NCI-H2107 treated with DMSO at 0.1 percent for 48 hours (cell line): ENCODE measurements at regions not wholly inside any gene's neighbourhood (a gene's known extent, or its start where the extent isn't known, plus 50 kb on each side); places are given as distances from the start of the nearest gene placed in this dataset.
"Not testable (repeated sequence)": the region's sequence is repeated elsewhere in the genome, so short reads cannot be mapped to it uniquely, and the experiment has no call there.

Experiments
- DNase-seq: peaks from one replicate; lab custom pipeline; 2025; ENCODE audit not compliant: unreplicated experiment; lab: John Stamatoyannopoulos, UW

GRCh38 chr6:3960754-3961361, 111.7 kb downstream of the FAM50B start:
- DNase-seq, result no peak

GRCh38 chr6:3961581-3962215, 112.5 kb downstream of the FAM50B start:
- no peak for DNase-seq

GRCh38 chr6:3962291-3963280, 113.4 kb downstream of the FAM50B start:
- no peak for DNase-seq

GRCh38 chr6:3963426-3963825, 114.3 kb downstream of the FAM50B start:
- no peak for DNase-seq

- DNase-seq, result no peak
Observed at GRCh38 chr6:3965071-3965718, 113.7 kb downstream of the FAM217A start.

- DNase-seq, result no peak
Observed at GRCh38 chr6:3966426-3966825, 112.5 kb downstream of the FAM217A start.

- DNase-seq, result no peak
Observed at GRCh38 chr6:3970097-3970496, 108.8 kb downstream of the FAM217A start.

GRCh38 chr6:3973152-3973551, 105.8 kb downstream of the FAM217A start:
- DNase-seq, result not testable (repeated sequence)

GRCh38 chr6:3977875-3978711, 100.8 kb downstream of the FAM217A start:
- no peak for DNase-seq

GRCh38 chr6:3978966-3979365, 100.0 kb downstream of the FAM217A start:
- not testable (repeated sequence) for DNase-seq

- DNase-seq, result no peak
Observed at GRCh38 chr6:3981917-3982316, 97.0 kb downstream of the FAM217A start.

- DNase-seq, result no peak
Observed at GRCh38 chr6:3983778-3984177, 95.2 kb downstream of the FAM217A start.

- no peak for DNase-seq
Observed at GRCh38 chr6:3984494-3984893, 94.4 kb downstream of the FAM217A start.

GRCh38 chr6:3986241-3986640, 92.7 kb downstream of the FAM217A start:
- DNase-seq, result no peak

GRCh38 chr6:3987053-3987452, 91.9 kb downstream of the FAM217A start:
- no peak for DNase-seq

GRCh38 chr6:3987576-3987975, 91.4 kb downstream of the FAM217A start:
- peak; percentile 25 for DNase-seq

- DNase-seq, result peak; percentile 21
Observed at GRCh38 chr6:3990692-3991491, 88.0 kb downstream of the FAM217A start.

GRCh38 chr6:3991941-3992340, 87.0 kb downstream of the FAM217A start:
- DNase-seq, result no peak

- no peak for DNase-seq
Observed at GRCh38 chr6:3996349-3996748, 82.6 kb downstream of the FAM217A start.
